Ammon's horn (tissue), 1 donor: ENCODE measurements at regions not wholly inside any gene's neighbourhood (a gene's known extent, or its start where the extent isn't known, plus 50 kb on each side); places are given as distances from the start of the nearest gene placed in this dataset.
A peak's percentile ranks its signal among the peaks of the same experiment; 100 is the strongest.
"Not testable (repeated sequence)": the region's sequence is repeated elsewhere in the genome, so short reads cannot be mapped to it uniquely, and the experiment has no call there.

Experiments
- DNase-seq: peaks from one replicate; pipeline ENCODE4 v3.0.0-alpha.2; 2016; ENCODE audit warnings: low spot score

GRCh38 chr7:156590212-156590611 is 50.4 kb upstream of the RNF32 start:
- DNase-seq: no peak

GRCh38 chr7:156589808-156590207 is 50.8 kb upstream of the RNF32 start:
- DNase-seq: peak; percentile 39

GRCh38 chr7:156585926-156586325 is 54.6 kb upstream of the RNF32 start:
- no peak for DNase-seq

- no peak for DNase-seq
Observed at GRCh38 chr7:156585025-156585648, 55.4 kb upstream of the RNF32 start.

GRCh38 chr7:156582591-156583123 is 57.9 kb upstream of the RNF32 start:
- DNase-seq: no peak

GRCh38 chr7:156580036-156580435 is 60.5 kb upstream of the RNF32 start:
- no peak for DNase-seq

- no peak for DNase-seq
Observed at GRCh38 chr7:156579566-156579965, 61.0 kb upstream of the RNF32 start.

GRCh38 chr7:156578978-156579430 is 61.6 kb upstream of the RNF32 start:
- peak; percentile 90 for DNase-seq

- DNase-seq: peak; percentile 20
Observed at GRCh38 chr7:156578578-156578940, 62.0 kb upstream of the RNF32 start.

- peak; percentile 82 for DNase-seq
Observed at GRCh38 chr7:156577645-156578577, 62.7 kb upstream of the RNF32 start.

GRCh38 chr7:156576216-156577058 is 64.1 kb upstream of the RNF32 start:
- DNase-seq: no peak

GRCh38 chr7:156568258-156568657 is 72.3 kb upstream of the RNF32 start:
- no peak for DNase-seq

- no peak for DNase-seq
Observed at GRCh38 chr7:156566812-156567549, 73.6 kb upstream of the RNF32 start.

GRCh38 chr7:156565002-156565401 is 75.6 kb upstream of the RNF32 start:
- not testable (repeated sequence) for DNase-seq

GRCh38 chr7:156560696-156561095 is 79.9 kb upstream of the RNF32 start:
- DNase-seq: no peak

- no peak for DNase-seq
Observed at GRCh38 chr7:156560075-156560474, 80.5 kb upstream of the RNF32 start.

- no peak for DNase-seq
Observed at GRCh38 chr7:156559001-156559400, 81.6 kb upstream of the RNF32 start.

- no peak for DNase-seq
Observed at GRCh38 chr7:156558198-156558597, 82.4 kb upstream of the RNF32 start.

- DNase-seq: no peak
Observed at GRCh38 chr7:156556083-156556482, 84.5 kb upstream of the RNF32 start.

- no peak for DNase-seq
Observed at GRCh38 chr7:156554488-156554887, 86.1 kb upstream of the RNF32 start.

- no peak for DNase-seq
Observed at GRCh38 chr7:156549636-156550035, 90.9 kb upstream of the RNF32 start.
